ENCODE measurements at regions not wholly inside any gene's neighbourhood (a gene's known extent, or its start where the extent isn't known, plus 50 kb on each side); places are given as distances from the start of the nearest gene placed in this dataset.
A peak's percentile ranks its signal among the peaks of the same experiment; 100 is the strongest.

- Mint-ChIP-seq H3K4me3 (peak overlapping the region; percentile 66), H3K27me3 (ENCODE audit: insufficient read depth, low read depth) (peaks cover 4% of the 10 kb centered on the region), H3K4me1 (peaks cover 48% of the 10 kb centered on the region), H3K9me3 (peaks cover 2% of the 10 kb centered on the region), H3K27ac (peak overlapping the region; percentile 93), H3K36me3 (peaks cover 3% of the 10 kb centered on the region)
- Histone ChIP-seq H3K4me2 (peak overlapping the region; percentile 60), H3K79me2 (ENCODE audit: low read depth) (no peaks in the 10 kb centered on the region), H3K36me3 (no peaks in the 10 kb centered on the region), H3K4me3 (peak overlapping the region; percentile 13), H3K9ac (no peak overlapping the region), H3K27me3 (no peaks in the 10 kb centered on the region), H2AFZ (replicated peaks) (no peak overlapping the region), H3K4me1 (peaks cover 31% of the 10 kb centered on the region), H4K20me1 (ENCODE audit: low read depth) (no peaks in the 10 kb centered on the region), H3K9me3 (ENCODE audit: low read depth) (no peaks in the 10 kb centered on the region), H3K27ac (peak overlapping the region; percentile 80), H3F3A (ENCODE audit: low read depth) (no peaks in the 10 kb centered on the region)
- peak; percentile 63 for DNase-seq (ENCODE audit: low spot score)
- no peak for TF ChIP-seq EZH2 (IDR thresholded peaks at IDR 0.05)
- no peak for TF ChIP-seq EZH2phosphoT487 (IDR thresholded peaks at IDR 0.05)
- TF ChIP-seq CTCF (IDR thresholded peaks at IDR 0.05), result no peak
These were observed 375.7 kb downstream of the GJA1 start for GRCh38 chr6:121811106-121811505.

GRCh38 chr6:121816361-121816760 lies 380.9 kb downstream of the GJA1 start:
- Mint-ChIP-seq H3K27me3 (ENCODE audit: insufficient read depth, low read depth) (peaks cover 9% of the 10 kb centered on the region), H3K36me3 (peaks cover 4% of the 10 kb centered on the region), H3K9me3 (peaks cover 20% of the 10 kb centered on the region), H3K4me3 (no peak overlapping the region), H3K27ac (peak overlapping the region; percentile 50), H3K4me1 (peaks cover 22% of the 10 kb centered on the region)
- H3K9ac ChIP-seq, result no peak overlapping the region
- H3K4me2 ChIP-seq, result no peak overlapping the region
- no peak for DNase-seq (ENCODE audit: low spot score)
- H3K4me3 ChIP-seq, result no peak overlapping the region
- no peaks in the 10 kb centered on the region for H3K27me3 ChIP-seq
- no peak overlapping the region for H2AFZ ChIP-seq (replicated peaks)
- H3K36me3 ChIP-seq, result no peaks in the 10 kb centered on the region
- H3K4me1 ChIP-seq, result peaks cover 15% of the 10 kb centered on the region
- no peaks in the 10 kb centered on the region for H3K9me3 ChIP-seq (ENCODE audit: low read depth)
- no peaks in the 10 kb centered on the region for H4K20me1 ChIP-seq (ENCODE audit: low read depth)
- H3F3A ChIP-seq (ENCODE audit: low read depth), result no peaks in the 10 kb centered on the region
- no peak for TF ChIP-seq EZH2phosphoT487 (IDR thresholded peaks at IDR 0.05)
- TF ChIP-seq EZH2 (IDR thresholded peaks at IDR 0.05), result no peak
- no peak for TF ChIP-seq CTCF (IDR thresholded peaks at IDR 0.05)
- H3K79me2 ChIP-seq (ENCODE audit: low read depth), result no peaks in the 10 kb centered on the region
- H3K27ac ChIP-seq, result no peak overlapping the region

GRCh38 chr6:121816906-121817540 lies 381.6 kb downstream of the GJA1 start:
- Histone ChIP-seq H3K27ac (no peak overlapping the region), H3K27me3 (no peaks in the 10 kb centered on the region), H4K20me1 (ENCODE audit: low read depth) (no peaks in the 10 kb centered on the region), H2AFZ (replicated peaks) (no peak overlapping the region), H3K9ac (no peak overlapping the region), H3F3A (ENCODE audit: low read depth) (no peaks in the 10 kb centered on the region), H3K4me2 (no peak overlapping the region), H3K36me3 (no peaks in the 10 kb centered on the region), H3K79me2 (ENCODE audit: low read depth) (no peaks in the 10 kb centered on the region), H3K9me3 (ENCODE audit: low read depth) (no peaks in the 10 kb centered on the region), H3K4me3 (no peak overlapping the region), H3K4me1 (peaks cover 9% of the 10 kb centered on the region)
- H3K9me3 Mint-ChIP-seq, result peaks cover 27% of the 10 kb centered on the region
- DNase-seq (ENCODE audit: low spot score), result no peak
- peaks cover 8% of the 10 kb centered on the region for H3K36me3 Mint-ChIP-seq
- H3K4me1 Mint-ChIP-seq, result peaks cover 20% of the 10 kb centered on the region
- no peak for TF ChIP-seq EZH2 (IDR thresholded peaks at IDR 0.05)
- TF ChIP-seq CTCF (IDR thresholded peaks at IDR 0.05), result no peak
- TF ChIP-seq EZH2phosphoT487 (IDR thresholded peaks at IDR 0.05), result no peak
- peaks cover 11% of the 10 kb centered on the region for H3K27me3 Mint-ChIP-seq (ENCODE audit: insufficient read depth, low read depth)
- no peak overlapping the region for H3K27ac Mint-ChIP-seq
- no peak overlapping the region for H3K4me3 Mint-ChIP-seq

Data from neural progenitor cell (in vitro differentiated cells).